ENCODE measurements at regions not wholly inside any gene's neighbourhood (a gene's known extent, or its start where the extent isn't known, plus 50 kb on each side); places are given as distances from the start of the nearest gene placed in this dataset.

DNA sequence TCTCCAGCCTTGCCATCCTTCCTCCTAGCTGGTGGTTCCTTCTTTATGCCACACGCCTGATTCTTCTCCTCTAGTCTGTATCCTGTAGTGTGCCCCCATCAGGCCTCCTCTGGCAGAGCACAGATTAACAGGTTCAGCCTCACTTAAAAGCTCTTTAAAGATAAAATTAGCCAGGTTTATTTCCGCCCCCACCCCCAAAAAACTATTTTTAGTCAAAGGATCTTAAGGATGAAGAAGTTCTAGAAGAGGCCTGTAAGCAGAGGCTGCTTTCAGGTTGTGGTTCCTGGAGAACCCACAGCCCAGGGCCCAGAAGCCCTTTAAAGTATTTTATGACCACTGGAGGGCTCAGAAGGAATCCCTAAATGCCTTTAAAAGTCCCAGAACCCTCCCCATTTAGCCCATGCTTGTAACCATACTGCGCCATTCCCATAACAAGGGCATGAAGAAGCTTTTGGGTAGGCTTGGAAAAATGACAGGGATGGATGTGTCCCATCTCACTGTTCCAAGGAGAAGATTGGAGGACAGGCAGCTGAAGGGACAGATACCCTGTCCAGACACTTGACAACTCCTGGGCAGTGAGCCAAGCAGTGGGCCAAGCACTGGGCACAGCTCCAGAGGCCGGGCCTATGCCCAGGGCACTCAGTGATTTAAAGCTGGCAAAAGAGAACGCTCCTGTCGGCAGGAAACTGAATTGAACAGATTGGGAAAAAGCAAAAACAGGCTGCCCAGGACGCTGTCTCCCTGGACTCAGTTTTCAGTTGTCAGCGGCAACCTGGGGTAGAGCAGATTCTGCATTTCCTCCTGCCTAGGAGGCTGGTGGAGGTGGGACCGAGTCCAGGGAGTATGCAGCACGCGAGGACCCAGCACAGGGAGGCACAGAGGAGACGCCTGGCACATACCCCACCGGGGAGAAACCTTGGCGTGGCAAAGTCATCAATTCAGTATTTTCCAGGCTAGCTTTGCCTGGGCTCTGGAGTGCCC is 106.3 kb upstream of the SSBP2 start:
- TF ChIP-seq CTCF (IDR thresholded peaks at IDR 0.05) (peak; percentile 16 to 54 (median 34)), POLR2AphosphoS5 (IDR thresholded peaks at IDR 0.05) (peak; percentile 40)
